Breast epithelium (tissue), 3 donors: ENCODE measurements at regions not wholly inside any gene's neighbourhood (a gene's known extent, or its start where the extent isn't known, plus 50 kb on each side); places are given as distances from the start of the nearest gene placed in this dataset.

Experiments used
- CTCF ChIP-seq, 3 donors: fragments of 450-650 bp; IDR thresholded peaks; one replicate each; pipeline ENCODE4 v1.5.1; 2016 to 2017; ENCODE audit warnings: antibody characterized with exemption in 3 of 3, mild to moderate bottlenecking in 3 of 3, moderate library complexity in 3 of 3
- POLR2A ChIP-seq: fragments of 450-650 bp; IDR thresholded peaks from one replicate; pipeline ENCODE4 v1.6.1; 2016; ENCODE audit warnings: antibody characterized with exemption, mild to moderate bottlenecking, moderate library complexity

GRCh38 chr3:75171630-75172230 lies 492.4 kb upstream of the FRG2C start:
- peak in 1 of 3 donors; percentile 11 for TF ChIP-seq CTCF (IDR thresholded peaks at IDR 0.05)
- TF ChIP-seq POLR2A = no peak
